HG03045 (cell line): ENCODE measurements at regions not wholly inside any gene's neighbourhood (a gene's known extent, or its start where the extent isn't known, plus 50 kb on each side); places are given as distances from the start of the nearest gene placed in this dataset.

Experiments used
- ATAC-seq: cut with Tn5 transposase; IDR thresholded peaks from one replicate; pipeline ENCODE4 v1.9.1; 2021; ENCODE audit warnings: mild to moderate bottlenecking, moderate library complexity; ENCODE audit not compliant: unreplicated experiment

DNA sequence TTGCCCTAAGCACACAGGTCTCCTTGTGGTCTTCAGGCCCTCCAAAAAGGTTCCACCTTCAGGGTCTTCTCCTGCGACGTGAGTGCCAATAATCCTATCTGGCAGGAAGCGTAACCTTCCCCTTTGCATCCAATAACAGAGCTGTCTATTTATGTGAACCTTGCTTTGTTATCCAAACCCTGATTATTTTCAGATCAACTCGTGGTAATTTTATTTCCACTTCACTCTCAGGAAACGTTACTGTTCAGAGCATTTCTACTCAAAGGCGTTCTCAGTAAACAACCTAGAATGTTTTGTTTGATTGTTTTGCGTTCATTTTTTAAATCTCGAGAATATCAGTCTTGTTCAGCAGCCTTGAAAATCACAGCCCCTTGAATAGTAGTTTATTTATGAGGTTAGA lies 232.3 kb upstream of the KLF6 start:
- no peak for ATAC-seq

DNA sequence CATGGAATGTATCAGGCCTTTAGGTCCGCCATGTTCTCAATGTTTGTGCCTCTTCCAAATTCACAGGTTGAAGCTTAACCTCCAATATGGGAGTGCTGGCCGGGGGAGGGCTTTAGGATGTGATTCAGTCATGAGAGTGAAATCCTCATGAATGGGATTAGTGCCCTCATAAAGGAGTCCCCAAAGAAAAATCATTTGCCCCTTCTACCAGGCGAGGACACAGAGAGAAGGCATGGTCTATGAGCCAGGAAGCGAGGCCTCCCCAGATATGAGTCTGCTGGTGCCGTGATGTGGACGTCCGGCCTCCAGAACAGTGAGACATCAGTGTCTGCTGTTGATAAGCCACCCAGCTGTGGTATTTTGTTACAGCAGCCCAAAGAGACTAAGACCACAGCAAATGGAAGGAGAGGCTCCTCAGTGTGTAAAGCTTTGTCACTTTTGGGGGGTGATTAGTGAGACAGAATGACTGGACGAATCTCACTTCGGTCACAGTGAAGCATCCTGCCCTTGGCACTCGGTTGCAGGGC lies 231.3 kb upstream of the KLF6 start:
- no peak for ATAC-seq

DNA sequence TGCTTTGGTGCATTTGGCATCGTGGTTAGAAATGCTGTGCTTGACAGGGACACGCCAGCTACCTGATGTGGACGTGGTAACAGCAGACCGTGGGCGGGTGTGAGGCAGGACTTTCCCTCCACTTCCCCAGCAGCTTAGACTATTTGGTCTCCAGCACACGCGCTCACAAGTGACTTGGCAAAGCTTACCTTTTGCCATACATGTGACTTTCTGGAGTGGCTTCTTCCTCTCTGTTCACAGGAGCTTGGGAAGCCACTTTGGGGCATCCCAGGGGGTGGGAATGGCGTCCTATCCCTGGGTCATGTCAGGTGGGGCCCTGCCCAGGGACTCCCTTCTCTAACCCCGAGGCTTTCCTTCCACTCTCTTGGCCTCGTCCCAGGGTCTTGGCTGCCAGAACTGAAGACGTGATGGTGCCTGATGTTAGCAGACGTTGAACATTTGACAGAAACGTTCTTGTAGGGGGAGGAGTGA lies 228.7 kb upstream of the KLF6 start:
- peak; percentile 87 for ATAC-seq

DNA sequence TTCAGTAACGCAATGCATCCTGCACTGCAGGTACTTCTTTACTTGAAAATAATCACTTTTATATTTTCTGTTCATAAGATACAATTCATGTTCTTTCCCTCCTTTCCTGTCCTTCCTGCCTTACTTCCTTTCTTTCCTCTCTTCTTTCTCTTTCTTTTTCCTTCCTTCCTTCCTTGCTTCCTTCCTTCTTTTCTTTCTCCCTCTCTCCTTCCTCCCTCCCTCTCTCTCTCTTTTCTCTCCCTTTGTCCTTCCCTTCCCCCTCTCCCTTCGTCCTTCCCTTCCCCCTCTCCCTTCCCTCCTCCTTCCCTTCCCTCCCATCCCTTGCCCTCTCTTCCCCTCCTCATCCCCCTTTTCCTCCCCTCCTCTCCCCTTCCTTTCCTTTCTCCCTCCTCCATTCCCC lies 227.8 kb upstream of the KLF6 start:
- ATAC-seq = no peak

DNA sequence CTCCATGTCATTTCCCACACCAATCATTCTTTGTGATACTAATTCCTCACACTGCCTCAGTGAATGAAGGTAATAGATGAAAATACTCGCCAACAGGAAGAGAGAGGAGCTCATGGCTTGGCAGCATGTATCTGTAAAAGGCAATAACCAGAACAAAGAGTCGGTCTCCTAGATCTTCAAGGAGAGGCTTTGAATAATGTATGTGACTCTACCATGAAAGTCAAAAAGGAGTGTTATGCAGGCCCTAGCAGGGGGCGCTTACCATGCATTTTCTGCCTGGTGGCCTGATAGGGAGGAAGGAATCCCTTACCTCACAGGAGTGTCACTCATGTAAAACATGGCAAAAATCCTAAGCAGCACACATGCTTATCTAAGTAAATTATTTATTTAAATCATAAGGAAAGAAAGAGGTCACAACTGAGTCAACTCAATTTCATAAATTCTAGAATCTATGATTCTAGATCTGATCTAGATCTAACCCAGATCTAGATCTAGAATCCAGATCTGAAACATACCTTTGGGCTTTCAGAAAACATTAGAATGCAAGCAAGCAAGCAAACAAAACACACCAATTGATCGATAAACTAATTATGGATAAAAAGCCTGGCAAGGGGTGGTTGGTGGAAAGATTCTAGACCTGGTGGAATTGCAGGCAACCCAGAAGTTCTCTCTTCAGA lies 226.3 kb upstream of the KLF6 start:
- ATAC-seq = no peak

DNA sequence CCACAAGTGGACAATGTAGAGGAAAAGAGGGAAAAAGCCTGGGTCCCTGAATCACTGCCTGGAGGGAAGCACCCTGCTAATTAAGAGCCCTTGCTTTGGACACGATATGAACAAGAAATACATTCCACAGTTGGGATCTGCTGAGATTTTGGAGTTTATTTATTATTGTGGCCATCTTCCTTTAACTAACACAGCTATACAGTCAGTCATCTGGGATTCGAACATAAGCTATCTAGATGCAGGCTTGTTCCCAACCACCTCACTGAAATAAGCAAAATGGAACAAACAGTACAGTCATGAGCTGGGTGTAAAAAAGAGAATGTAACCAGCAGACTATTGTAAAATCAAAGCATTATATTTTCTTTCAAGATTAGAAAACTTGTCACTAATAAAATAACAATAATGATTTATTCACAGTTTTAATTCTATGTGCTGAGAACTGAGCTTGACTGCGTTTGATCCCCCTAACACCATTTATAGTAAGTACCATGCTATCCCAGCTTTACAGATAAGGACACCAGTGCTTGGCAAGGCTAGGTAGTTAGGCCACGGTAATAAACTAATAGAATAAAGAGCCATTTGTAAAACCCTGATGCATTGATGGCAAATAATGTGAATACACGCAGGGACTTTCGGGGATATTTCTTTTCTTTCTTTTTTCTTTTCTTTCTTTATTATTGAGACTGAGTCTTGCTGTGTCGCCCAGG lies 223.8 kb upstream of the KLF6 start:
- no peak for ATAC-seq

DNA sequence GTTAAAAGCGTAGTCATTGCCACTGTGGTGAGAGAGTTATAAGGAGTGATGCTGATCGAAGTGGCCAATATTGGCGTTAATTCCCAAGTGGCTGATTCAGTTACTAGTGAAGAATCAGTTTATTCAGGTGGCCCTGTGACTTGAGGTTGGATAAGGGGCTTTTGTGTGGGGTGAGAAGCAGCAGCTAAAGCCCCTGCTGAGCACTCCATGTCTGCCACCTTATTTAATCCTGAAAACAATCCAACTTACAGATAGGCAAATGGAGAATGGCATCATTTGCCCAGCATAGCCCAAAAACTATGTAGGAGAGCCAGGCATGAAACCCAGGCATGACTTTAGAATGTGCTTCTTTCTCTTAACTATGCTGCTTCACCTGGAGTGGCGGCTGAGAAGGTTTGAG lies 222.8 kb upstream of the KLF6 start:
- ATAC-seq = no peak

DNA sequence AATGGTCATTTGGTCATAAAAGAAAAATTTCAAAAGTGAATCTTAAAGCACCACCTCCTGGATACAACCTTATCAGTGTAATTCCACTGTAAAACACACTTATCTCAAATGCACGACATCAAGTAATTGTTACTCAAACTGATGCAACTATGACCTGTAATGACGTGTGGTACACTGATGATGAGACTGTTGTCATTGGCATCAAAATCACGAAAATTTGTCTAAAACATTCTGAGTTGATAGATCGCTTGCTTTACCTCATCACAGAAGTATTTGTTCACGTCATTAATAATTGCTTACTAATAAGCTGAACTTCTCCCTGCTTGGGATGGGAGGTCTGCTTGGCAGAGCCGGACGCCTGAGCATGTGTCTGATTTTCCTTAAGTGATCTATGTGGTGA lies 221.8 kb upstream of the KLF6 start:
- no peak for ATAC-seq

DNA sequence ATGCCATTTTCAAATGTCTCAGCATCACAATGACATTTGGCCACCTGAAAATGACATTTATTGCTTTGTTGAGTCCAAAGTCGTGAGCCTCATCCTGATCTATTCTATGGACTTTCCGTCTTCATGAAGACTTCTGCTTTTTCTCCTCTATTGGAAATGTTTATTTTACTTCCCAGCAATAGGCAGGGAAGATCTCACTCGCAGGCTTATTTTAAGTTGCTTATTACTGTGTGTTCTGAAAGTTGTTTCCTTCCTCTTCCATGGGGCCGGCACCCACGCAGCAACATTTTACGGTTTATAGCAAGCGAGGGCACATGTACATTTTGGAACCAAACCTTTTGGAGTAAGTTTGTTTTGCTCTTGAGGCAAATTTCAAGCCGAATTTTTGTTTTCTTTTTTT lies 221.0 kb upstream of the KLF6 start:
- ATAC-seq = no peak

DNA sequence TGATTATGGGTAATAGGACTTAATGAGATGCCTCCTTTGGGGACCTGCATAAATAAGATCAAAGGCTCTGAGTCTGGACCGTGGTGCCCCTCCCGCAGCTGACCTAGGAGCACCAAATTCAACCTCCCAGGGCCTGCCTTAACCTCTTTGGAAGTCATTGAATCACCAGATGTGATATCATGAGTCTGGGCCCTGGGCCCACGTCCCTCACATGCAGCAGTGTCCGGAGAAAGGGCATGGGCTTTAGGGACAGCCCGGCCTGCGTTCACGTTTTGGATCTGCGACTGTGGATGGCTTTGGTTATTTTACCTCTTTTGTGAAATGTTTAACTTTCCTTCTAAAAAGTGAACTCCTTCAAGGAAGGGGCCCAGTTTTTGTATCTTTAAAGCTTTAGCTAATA lies 220.0 kb upstream of the KLF6 start:
- no peak for ATAC-seq

DNA sequence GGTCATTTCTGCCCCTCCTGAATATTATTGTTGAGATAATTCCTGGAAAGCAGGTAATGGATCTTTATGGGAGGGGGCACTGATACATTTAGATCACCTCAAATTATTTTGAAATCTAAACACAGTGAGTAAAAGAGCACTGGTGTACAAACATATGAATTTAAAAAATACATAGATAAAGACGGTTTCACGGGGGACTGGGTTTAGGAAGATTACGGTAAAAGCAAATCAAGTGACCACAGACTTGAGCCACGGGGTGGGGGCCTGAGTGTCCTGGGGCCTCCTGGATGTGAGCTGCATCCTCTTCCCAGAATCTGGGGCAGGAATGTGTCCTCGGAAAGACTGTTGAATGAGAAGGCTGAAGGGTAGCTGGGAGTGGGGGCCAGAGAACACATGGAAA lies 219.1 kb upstream of the KLF6 start:
- ATAC-seq = no peak

DNA sequence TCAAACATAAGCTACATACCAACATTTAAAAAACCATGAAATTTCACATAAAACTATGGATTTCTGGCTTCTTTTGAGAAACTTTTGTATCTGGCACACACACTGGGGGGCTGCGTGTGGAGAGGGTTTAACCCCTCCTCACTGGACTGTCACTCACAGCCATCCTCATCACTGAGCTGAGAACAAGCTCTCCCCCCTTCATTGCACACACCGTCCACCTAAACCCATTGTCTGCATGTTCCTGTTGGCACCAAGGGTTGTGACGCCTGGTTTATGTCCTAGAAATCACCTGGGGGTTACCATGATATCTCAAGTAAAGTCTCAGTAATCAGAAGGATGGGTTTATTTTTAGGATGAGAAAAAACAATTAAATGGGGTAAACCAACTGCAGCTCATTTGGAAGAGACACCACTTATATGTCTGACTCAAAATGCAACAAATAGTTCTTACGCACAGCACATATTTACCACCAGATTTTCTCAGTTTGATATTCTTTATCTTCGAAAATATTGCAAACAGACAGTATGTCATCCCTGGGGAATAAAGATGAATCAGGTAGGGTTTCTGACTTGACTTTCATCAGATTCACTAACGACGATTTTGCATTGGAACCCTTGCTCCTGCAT lies 218.5 kb upstream of the KLF6 start:
- no peak for ATAC-seq

DNA sequence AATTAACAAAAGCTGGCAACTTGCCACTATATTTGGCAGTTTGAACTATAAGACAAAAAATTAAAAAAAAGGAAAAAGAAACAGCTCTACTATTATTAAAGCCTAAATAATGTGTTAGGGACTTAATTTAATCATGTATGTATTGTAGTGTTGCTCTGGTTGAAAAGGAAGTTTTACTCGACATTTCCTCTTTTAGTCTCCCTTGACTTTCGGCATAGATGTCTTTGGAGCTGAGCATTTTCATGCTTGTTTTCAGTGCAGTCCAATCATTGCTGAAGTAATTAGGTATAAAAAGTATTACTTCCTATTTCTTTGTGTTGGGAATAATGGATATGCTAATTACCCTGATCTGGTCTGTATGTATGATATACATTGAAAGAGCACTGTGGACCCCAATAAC lies 216.8 kb upstream of the KLF6 start:
- no peak for ATAC-seq

DNA sequence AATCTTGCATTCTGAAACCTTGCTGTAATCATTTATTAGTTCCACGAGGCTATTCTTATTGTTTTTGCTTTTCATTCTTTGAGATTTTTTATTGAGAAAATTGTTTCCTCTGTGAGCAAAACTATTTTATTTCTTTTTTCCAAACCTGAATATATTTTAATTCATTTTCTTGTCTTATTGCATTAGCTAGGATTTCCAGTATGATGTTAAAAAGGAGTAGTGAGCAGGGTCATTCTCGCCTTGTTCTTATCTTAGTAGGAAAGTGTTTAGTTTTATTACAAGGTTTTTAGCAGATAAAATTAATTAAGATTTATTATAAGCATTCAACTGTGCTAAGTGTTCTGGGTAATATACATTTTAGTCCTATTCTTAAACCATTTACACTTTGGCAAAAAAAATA lies 214.6 kb upstream of the KLF6 start:
- no peak for ATAC-seq

DNA sequence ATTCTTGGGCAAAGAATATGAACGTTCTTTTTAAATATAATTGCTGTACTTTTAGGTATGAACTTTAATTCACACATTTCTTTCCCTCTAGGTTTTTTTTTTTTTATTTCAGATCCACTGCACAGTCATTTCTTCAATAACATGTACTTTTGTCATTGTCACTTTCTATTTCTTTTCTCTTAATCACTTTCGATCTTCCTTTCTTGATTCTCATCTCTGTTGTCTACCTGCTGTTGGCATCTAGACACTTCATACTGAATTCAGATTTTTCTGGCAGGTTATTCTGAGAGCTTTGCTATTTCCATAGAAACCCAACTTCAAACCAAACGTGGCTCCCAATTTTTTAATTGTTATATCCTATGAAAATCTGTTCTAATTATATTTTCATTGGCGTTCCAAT lies 211.7 kb upstream of the KLF6 start:
- no peak for ATAC-seq

DNA sequence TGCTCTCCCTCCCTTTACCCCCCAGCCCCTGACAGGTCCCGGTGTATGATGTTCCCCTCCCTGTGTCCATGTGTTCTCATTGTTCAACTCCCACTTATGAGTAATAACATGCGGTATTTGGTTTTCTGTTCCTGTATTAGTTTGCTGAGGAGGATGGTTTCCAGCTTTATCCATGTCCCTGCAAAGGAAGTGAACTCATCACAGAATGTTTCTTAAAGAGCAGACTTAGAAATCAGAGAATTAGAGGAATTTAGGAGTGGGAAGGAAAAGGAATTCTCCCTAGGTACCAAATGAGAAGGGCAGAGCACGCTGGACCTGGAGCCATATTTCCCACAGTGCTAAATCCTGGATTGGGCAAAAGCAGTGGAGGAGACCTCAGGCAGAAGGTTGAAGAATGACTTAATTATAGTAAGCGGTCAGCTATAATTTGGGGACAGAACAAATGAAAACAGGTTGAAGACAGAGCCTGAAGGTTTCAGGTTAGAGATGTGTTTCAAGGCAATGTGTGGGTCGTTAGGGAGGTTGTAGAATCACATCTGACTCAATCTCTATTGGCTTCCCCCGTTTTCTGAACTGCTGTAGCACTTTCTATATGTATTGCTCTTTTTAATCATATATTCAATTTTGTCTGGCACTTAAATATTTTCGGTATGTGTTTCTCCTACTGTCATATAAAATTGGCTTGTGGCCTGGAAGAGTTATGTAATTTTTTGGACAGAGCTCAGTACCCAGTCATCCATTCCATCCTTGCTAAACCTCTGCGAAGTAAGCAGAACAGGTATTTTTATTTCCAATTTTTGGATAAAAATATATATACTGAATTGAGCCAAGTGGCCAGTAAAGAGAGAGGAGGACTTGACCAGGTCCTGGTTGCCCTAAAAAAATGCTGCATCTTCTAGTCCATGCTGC lies 210.5 kb upstream of the KLF6 start:
- no peak for ATAC-seq

DNA sequence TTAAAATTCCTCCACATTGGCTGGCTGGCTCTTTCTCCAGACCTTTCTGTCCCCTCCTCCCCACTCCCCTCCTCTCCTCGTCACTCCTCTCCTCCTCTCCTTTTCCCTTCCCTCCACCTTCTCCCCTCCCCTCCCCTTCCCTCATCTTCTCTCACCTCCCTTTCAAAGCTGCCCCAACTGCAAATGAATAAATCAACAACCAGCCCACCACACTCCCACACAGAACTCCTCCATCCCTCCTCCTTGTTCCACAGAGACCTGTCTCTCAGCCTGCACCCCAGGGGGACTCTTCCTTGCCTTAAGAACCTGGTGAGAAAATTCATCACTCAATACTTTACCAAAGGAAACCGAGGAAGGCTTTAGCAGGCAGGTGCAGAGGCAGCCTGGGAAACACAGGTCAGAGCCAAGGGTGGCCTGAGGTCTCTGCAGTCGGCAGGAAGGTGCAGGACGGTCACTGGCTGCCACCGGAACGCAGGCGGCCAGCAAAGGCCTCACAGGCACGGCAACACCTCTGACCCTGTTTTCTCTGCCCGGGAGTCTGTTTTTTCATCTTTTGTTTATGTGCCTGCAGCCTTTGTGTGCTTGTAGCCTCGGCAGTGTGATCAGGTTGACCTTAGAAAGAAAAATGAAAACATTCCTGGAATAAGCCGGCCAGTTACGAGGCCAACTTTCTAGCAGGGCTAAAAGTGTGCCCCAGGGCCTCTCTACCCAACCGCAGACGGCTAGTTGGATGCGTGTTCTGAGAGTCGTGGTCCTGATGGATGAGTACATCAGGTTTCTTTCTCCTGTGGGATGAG lies 207.6 kb upstream of the KLF6 start:
- no peak for ATAC-seq

DNA sequence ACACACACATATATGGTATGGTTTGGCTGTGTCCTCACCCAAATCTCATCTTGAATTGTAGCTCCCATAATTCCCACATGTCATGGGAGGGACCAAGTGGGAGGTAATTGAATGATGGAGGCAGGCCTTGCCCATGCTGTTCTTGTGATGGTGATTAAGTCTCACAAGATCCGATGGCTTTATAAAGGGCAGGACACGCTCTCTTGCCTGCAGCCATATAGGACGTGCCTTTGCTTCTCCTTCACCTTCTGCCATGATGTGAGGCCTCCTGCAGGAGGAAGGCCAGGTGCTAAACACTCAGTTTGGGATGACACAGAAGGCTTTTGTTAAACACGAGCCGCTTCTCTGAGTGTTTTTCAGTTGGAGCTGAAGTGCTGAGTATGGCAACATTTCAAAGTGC lies 205.3 kb upstream of the KLF6 start:
- ATAC-seq = no peak

DNA sequence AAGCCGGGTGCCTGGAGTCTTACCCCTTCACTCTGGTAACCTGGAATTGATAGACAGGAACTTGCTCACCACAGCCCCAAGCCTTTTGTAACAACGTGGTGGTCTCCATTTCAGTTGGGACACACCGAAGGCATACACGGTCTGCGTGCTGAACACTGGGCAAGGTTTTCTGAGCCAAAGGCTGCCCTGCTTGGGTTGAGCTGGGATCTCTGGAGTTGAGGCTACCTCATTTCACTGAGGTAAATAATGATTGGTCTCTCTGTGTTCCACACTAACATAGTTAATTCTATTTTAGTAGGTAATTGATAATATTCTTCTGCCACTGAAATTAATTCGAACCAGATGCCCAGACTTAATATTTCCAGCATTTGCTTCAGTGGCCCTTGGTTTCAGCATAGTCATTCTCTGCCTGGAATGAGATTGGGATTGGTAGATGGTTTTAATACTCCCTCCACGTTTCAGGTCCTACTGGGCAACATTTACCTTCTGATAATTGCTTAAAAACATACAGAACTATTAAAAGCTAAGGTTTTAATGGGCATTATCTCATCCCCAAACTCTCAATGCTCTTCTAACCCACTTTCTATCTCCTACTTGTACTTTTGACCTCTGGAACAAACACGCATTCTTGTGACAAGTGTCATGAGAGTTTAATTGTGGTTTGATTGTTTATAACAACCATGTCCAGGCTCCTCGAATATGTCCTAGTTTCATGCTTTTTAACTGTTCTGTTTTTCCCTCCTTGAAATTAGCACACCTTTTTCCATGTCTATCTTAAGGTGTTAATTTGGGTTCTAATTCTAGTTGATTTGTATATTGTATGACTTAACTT lies 202.3 kb upstream of the KLF6 start:
- no peak for ATAC-seq
